Parathyroid adenoma (tissue), 2 donors: ENCODE measurements at regions not wholly inside any gene's neighbourhood (a gene's known extent, or its start where the extent isn't known, plus 50 kb on each side); places are given as distances from the start of the nearest gene placed in this dataset.
"Not testable (repeated sequence)": the region's sequence is repeated elsewhere in the genome, so short reads cannot be mapped to it uniquely, and the experiment has no call there.

Experiments used
- H2AFZ ChIP-seq: fragments of 300-600 bp; sonication (generic); one replicate; pipeline ENCODE4 v1.7.0; 2017; ENCODE audit warnings: antibody characterized with exemption, mild to moderate bottlenecking
- H3K27ac ChIP-seq: fragments of 300-600 bp; sonication (generic); one replicate; pipeline ENCODE4 v1.7.0; 2017
- H3K27me3 ChIP-seq: fragments of 300-600 bp; sonication (generic); one replicate; pipeline ENCODE4 v1.7.0; 2017; ENCODE audit warnings: low read length; ENCODE audit not compliant: control insufficient read depth, insufficient read depth
- H3K36me3 ChIP-seq: fragments of 300-600 bp; sonication (generic); one replicate; pipeline ENCODE4 v1.7.0; 2017; ENCODE audit warnings: low read length; ENCODE audit not compliant: control insufficient read depth, insufficient read depth
- H3K4me1 ChIP-seq: fragments of 300-600 bp; sonication (generic); one replicate; pipeline ENCODE4 v1.7.0; 2017; ENCODE audit warnings: control low read depth
- H3K4me2 ChIP-seq: fragments of 300-600 bp; sonication (generic); one replicate; pipeline ENCODE4 v1.7.0; 2017; ENCODE audit warnings: low read length
- H3K4me3 ChIP-seq: fragments of 300-600 bp; sonication (generic); one replicate; pipeline ENCODE4 v1.7.0; 2017; ENCODE audit warnings: low read depth, low read length
- H3K79me2 ChIP-seq: fragments of 300-600 bp; sonication (generic); one replicate; pipeline ENCODE4 v1.7.0; 2017; ENCODE audit warnings: control low read depth
- H3K9ac ChIP-seq: fragments of 300-600 bp; sonication (generic); one replicate; pipeline ENCODE4 v1.7.0; 2017; ENCODE audit warnings: mild to moderate bottlenecking
- H3K9me3 ChIP-seq: fragments of 300-600 bp; sonication (generic); one replicate; pipeline ENCODE4 v1.7.0; 2017; ENCODE audit warnings: low read length; ENCODE audit not compliant: control insufficient read depth
- TF ChIP-seq, protein P1 (sequence below): fragments of 300-600 bp; sonication (generic); IDR thresholded peaks from one replicate; pipeline ENCODE4 v1.7.0; 2017; ENCODE audit warnings: antibody characterized with exemption, mild to moderate bottlenecking
- donor health status: primary hyperparathyroidism.

DNA sequence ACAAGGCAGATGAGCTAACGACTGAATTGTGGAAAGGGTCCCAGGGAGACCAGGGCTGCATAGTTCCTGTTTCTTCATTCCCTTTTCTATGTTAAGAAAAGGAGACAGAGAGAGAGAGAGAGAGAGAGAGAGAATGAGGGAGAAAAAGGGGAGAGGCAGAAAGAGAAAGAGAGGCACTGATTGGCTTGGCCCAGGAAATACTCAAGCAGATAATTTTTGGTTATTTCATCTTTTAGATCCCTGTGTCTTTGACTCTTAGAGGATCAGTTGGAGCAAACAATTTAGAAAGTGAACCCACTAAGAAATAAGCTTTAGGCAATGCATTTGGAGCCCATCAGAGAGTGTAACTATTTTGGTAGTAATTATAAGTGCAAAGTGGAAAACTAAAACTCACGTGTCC lies 103.4 kb downstream of the CEP44 start:
- Histone ChIP-seq H3K79me2 (no peaks in the 10 kb centered on the region), H2AFZ (no peak overlapping the region), H3K4me3 (no peak overlapping the region), H3K27me3 (no peaks in the 10 kb centered on the region), H3K9ac (no peak overlapping the region), H3K9me3 (no peaks in the 10 kb centered on the region), H3K4me2 (no peak overlapping the region), H3K27ac (no peak overlapping the region), H3K36me3 (no peaks in the 10 kb centered on the region), H3K4me1 (no peaks in the 10 kb centered on the region)
- TF ChIP-seq, protein P1, sequence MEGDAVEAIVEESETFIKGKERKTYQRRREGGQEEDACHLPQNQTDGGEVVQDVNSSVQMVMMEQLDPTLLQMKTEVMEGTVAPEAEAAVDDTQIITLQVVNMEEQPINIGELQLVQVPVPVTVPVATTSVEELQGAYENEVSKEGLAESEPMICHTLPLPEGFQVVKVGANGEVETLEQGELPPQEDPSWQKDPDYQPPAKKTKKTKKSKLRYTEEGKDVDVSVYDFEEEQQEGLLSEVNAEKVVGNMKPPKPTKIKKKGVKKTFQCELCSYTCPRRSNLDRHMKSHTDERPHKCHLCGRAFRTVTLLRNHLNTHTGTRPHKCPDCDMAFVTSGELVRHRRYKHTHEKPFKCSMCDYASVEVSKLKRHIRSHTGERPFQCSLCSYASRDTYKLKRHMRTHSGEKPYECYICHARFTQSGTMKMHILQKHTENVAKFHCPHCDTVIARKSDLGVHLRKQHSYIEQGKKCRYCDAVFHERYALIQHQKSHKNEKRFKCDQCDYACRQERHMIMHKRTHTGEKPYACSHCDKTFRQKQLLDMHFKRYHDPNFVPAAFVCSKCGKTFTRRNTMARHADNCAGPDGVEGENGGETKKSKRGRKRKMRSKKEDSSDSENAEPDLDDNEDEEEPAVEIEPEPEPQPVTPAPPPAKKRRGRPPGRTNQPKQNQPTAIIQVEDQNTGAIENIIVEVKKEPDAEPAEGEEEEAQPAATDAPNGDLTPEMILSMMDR: no peak

DNA sequence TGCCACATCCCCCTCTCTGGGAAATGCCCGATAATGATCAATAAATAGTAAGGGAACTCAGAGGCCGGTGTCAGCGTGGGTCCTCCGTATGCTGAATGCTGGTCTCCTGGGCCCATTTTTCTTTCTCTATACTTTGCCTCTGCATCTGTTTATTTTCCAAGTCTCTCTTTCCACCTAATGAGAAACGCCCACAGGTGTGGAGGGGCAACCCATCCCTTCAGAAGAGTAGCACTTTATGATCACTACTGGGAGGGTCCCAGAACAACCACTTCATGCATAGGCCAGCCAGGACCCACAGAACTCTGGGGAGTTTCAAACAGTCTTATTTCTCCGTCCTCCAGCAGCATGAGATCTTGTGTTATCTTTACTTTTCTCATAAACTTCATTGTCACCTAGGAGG lies 100.1 kb downstream of the CEP44 start:
- Histone ChIP-seq H3K27me3 (no peaks in the 10 kb centered on the region), H3K27ac (no peak overlapping the region), H3K9ac (no peak overlapping the region), H3K4me1 (no peaks in the 10 kb centered on the region), H3K36me3 (no peaks in the 10 kb centered on the region), H3K4me2 (no peak overlapping the region), H2AFZ (no peak overlapping the region), H3K9me3 (no peaks in the 10 kb centered on the region), H3K79me2 (no peaks in the 10 kb centered on the region), H3K4me3 (no peak overlapping the region)
- TF ChIP-seq, protein P1: no peak

DNA sequence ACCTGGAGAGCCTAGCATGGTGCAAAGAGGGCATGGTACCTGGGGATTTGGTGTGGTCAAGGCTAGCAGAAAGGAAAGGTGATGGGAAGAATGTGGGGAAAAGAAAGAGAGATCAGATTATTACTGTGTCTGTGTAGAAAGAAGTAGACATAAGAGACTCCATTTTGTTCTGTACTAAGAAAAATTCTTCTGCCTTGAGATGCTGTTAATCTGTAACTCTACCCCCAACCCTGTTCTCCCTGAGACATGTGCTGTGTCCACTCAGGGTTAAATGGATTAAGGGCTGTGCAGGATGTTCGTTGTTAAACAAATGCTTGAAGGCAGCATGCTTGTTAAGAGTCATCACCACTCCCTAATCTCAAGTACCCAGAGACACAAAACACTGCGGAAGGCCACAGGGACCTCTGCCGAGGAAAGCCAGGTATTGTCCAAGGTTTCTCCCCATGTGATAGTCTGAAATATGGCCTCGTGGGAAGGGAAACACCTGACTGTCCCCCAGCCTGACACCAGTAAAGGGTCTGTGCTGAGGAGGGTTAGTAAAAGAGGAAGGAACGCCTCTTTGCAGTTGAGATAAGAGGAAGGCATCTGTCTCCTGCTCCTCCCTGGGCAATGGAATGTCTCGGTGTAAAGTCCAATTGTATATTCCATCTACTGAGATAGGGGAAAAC lies 99.4 kb downstream of the CEP44 start:
- H2AFZ ChIP-seq, H3K27ac ChIP-seq, H3K79me2 ChIP-seq, H3K36me3 ChIP-seq, H3K4me1 ChIP-seq, H3K4me3 ChIP-seq, H3K9me3 ChIP-seq, H3K27me3 ChIP-seq, H3K9ac ChIP-seq, H3K4me2 ChIP-seq: not testable (repeated sequence)
